ENCODE measurements at regions not wholly inside any gene's neighbourhood (a gene's known extent, or its start where the extent isn't known, plus 50 kb on each side); places are given as distances from the start of the nearest gene placed in this dataset.

GRCh38 chr3:157872902-157873301 is 233.3 kb downstream of the SHOX2 start:
- no peaks in the 10 kb centered on the region for H3K27me3 ChIP-seq (ENCODE audit: insufficient read depth, low read depth)
- H3K36me3 ChIP-seq (ENCODE audit: insufficient read depth) = no peaks in the 10 kb centered on the region
- no peak for TF ChIP-seq CTCF (conservative IDR thresholded peaks at IDR 0.05; ENCODE audit: low read depth, low read length)
- H3K79me2 ChIP-seq (ENCODE audit: insufficient read depth, low read depth) = no peaks in the 10 kb centered on the region
- no peaks in the 10 kb centered on the region for H4K20me1 ChIP-seq (ENCODE audit: insufficient read depth)
- H3K4me3 ChIP-seq (IDR thresholded peaks at IDR 0.05; ENCODE audit: insufficient read depth, low read depth, low read length) = no peak overlapping the region
- no peaks in the 10 kb centered on the region for H3K4me1 ChIP-seq (ENCODE audit: low read depth, poor library complexity, severe bottlenecking)
- no peak overlapping the region for H3K27ac ChIP-seq
- H3K9ac ChIP-seq = no peak overlapping the region
- H3K4me2 ChIP-seq = no peak overlapping the region
- no peak overlapping the region for H2AFZ ChIP-seq (ENCODE audit: low read depth)

- Histone ChIP-seq H3K9ac (no peak overlapping the region), H3K27me3 (ENCODE audit: insufficient read depth, low read depth) (no peaks in the 10 kb centered on the region), H3K4me2 (no peak overlapping the region), H2AFZ (ENCODE audit: low read depth) (no peak overlapping the region), H3K36me3 (ENCODE audit: insufficient read depth) (no peaks in the 10 kb centered on the region), H3K79me2 (ENCODE audit: insufficient read depth, low read depth) (no peaks in the 10 kb centered on the region), H3K4me1 (ENCODE audit: low read depth, poor library complexity, severe bottlenecking) (no peaks in the 10 kb centered on the region), H3K4me3 (IDR thresholded peaks at IDR 0.05; ENCODE audit: insufficient read depth, low read depth, low read length) (no peak overlapping the region), H3K27ac (no peak overlapping the region), H4K20me1 (ENCODE audit: insufficient read depth) (no peaks in the 10 kb centered on the region)
- no peak for TF ChIP-seq CTCF (conservative IDR thresholded peaks at IDR 0.05; ENCODE audit: low read depth, low read length)
Measured at GRCh38 chr3:157871838-157872460, 234.3 kb downstream of the SHOX2 start.

GRCh38 chr3:157871248-157871647 is 235.0 kb downstream of the SHOX2 start:
- no peaks in the 10 kb centered on the region for H3K36me3 ChIP-seq (ENCODE audit: insufficient read depth)
- no peak for TF ChIP-seq CTCF (conservative IDR thresholded peaks at IDR 0.05; ENCODE audit: low read depth, low read length)
- no peak overlapping the region for H3K4me2 ChIP-seq
- no peak overlapping the region for H3K27ac ChIP-seq
- H3K27me3 ChIP-seq (ENCODE audit: insufficient read depth, low read depth) = no peaks in the 10 kb centered on the region
- H2AFZ ChIP-seq (ENCODE audit: low read depth) = no peak overlapping the region
- no peaks in the 10 kb centered on the region for H4K20me1 ChIP-seq (ENCODE audit: insufficient read depth)
- no peak overlapping the region for H3K4me3 ChIP-seq (IDR thresholded peaks at IDR 0.05; ENCODE audit: insufficient read depth, low read depth, low read length)
- H3K79me2 ChIP-seq (ENCODE audit: insufficient read depth, low read depth) = no peaks in the 10 kb centered on the region
- no peak overlapping the region for H3K9ac ChIP-seq
- H3K4me1 ChIP-seq (ENCODE audit: low read depth, poor library complexity, severe bottlenecking) = no peaks in the 10 kb centered on the region

GRCh38 chr3:157868946-157869345 is 237.3 kb downstream of the SHOX2 start:
- Histone ChIP-seq H3K27me3 (ENCODE audit: insufficient read depth, low read depth) (no peaks in the 10 kb centered on the region), H3K9ac (no peak overlapping the region), H4K20me1 (ENCODE audit: insufficient read depth) (no peaks in the 10 kb centered on the region), H3K4me3 (IDR thresholded peaks at IDR 0.05; ENCODE audit: insufficient read depth, low read depth, low read length) (no peak overlapping the region), H3K27ac (no peak overlapping the region), H3K79me2 (ENCODE audit: insufficient read depth, low read depth) (no peaks in the 10 kb centered on the region), H3K4me2 (no peak overlapping the region), H3K4me1 (ENCODE audit: low read depth, poor library complexity, severe bottlenecking) (no peaks in the 10 kb centered on the region), H3K36me3 (ENCODE audit: insufficient read depth) (no peaks in the 10 kb centered on the region), H2AFZ (ENCODE audit: low read depth) (no peak overlapping the region)
- no peak for TF ChIP-seq CTCF (conservative IDR thresholded peaks at IDR 0.05; ENCODE audit: low read depth, low read length)

All from KMS-11 (cell line).